ENCODE measurements at regions not wholly inside any gene's neighbourhood (a gene's known extent, or its start where the extent isn't known, plus 50 kb on each side); places are given as distances from the start of the nearest gene placed in this dataset.

DNA sequence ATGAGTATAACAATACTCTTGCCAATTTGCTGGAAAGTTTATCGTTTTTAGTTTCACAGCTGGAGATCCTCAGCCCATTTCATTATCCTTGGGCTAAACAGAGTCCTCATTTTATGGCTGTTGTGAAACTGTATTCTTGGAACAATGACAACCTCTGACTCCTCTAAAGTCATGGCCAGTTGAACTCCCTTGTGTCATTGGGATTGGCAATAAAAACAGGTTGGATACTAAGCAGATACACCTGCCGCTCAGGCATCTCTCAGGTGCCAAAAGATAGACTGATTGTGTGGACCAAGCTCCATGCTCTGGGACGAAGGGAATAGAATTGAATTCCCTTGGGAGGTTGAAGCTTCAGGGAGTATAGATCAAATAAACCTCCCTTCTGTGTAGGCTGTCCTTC, 182.2 kb downstream of the WDR11 start:
- DNase-seq (ENCODE audit: low spot score): no peak

GRCh38 chr10:121036431-121036830, 185.3 kb downstream of the WDR11 start:
- DNase-seq (ENCODE audit: low spot score): no peak

- DNase-seq (ENCODE audit: low spot score): no peak
These were observed 190.3 kb downstream of the WDR11 start for GRCh38 chr10:121041499-121041898.

DNA sequence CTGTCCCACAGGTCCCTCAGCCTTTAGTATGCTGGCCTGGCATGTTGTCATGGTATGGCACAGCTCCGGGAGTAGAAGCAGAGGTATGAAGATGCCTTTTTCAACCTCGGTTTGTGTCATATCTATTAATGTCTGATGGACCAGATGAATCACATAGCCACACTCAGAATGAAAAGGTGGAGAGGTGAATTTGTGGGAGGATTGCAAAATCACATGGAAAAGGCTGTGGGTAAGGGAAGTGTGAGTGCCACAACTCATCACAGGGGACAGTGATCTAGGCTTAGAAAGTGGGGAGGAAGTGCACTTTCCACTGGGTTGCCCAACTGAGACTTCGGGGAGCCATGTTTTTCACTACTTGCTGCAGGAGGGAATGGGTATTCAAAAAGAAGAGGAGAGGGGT, 190.7 kb downstream of the WDR11 start:
- DNase-seq (ENCODE audit: low spot score): no peak

GRCh38 chr10:121042342-121042741, 191.2 kb downstream of the WDR11 start:
- no peak for DNase-seq (ENCODE audit: low spot score)

GRCh38 chr10:121043124-121043849, 192.1 kb downstream of the WDR11 start:
- no peak for DNase-seq (ENCODE audit: low spot score)

DNA sequence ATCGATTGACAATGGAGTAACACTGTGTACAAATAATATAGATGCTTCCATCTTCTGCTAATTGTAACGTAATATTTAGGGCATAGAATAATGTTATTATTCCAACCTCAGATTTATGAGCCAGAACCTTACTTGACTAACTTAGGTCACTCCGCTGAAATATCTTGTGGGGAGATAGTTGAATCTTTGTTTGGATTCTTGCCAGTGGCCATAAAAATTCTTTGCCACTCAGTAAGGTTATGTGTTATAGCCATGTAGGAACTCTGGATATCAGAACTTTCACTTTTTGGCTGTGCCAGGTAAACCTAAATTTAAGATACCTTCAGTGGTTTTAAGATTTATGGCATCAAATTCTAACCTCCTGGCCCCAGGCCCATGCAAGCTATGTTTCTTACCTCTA, 197.6 kb downstream of the WDR11 start:
- no peak for DNase-seq (ENCODE audit: low spot score)

DNA sequence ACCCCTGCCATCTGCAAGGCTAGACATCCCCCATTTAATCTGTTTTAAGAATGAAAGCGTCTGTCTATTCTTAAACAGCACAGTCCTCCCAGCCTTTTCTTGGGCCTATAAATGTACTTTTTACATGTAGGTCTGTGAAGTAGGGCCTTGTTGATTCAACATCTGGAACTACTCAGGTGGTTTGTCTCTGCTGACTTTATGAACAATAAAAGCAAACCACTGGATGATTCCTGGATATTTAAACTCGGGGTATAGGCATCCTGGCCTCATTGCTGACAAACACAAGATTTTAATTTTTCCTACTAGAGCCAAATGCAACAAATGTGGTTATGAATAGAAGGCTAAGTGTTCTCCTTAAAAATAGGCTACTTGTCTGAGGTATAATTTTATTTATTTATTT, 198.3 kb downstream of the WDR11 start:
- DNase-seq (ENCODE audit: low spot score): no peak

- no peak for DNase-seq (ENCODE audit: low spot score)
These were observed 198.8 kb downstream of the WDR11 start for GRCh38 chr10:121049923-121050322.

- no peak for DNase-seq (ENCODE audit: low spot score)
These were observed 200.0 kb downstream of the WDR11 start for GRCh38 chr10:121051171-121051570.

- no peak for DNase-seq (ENCODE audit: low spot score)
These were observed 200.6 kb downstream of the WDR11 start for GRCh38 chr10:121051696-121052279.

DNA sequence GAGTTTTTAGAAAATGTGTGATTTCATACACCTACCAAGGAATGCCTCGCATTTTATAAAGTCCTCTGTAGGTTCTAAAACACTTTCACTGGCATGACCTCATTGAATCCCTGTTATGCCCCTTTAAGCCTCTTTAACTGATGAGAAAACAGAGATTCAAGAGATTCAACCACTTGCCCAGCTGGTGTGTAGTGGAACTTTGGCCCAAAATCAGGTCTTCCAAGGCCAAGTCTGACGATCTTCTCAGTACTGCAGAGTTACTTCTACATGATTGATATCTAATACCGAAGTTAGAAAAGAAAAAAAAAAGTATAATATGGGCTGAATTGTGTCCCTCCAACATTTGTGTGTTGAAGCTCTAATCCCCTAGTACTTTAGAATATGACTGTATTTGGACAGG, 202.0 kb downstream of the WDR11 start:
- DNase-seq (ENCODE audit: low spot score): no peak

GRCh38 chr10:121054874-121055273, 203.7 kb downstream of the WDR11 start:
- no peak for DNase-seq (ENCODE audit: low spot score)

DNA sequence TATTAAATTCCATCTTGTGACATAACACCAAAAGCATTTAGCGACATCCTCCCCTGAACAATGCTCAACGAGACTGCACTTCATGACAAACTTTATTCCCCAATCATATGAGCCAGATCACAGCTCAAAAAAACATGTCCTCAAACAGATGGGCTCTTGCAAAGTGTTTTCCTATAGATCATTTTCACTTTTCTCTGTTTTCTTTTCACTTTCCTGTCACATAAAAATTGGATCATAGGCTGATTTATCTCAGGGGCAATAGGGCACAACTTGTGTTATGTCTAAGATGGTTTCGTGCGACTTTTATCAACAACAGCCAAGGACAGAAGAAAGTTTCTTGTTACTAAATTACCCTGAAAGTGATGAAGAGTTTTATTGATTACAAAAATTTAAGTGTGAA, 206.1 kb downstream of the WDR11 start:
- DNase-seq (ENCODE audit: low spot score): no peak

DNA sequence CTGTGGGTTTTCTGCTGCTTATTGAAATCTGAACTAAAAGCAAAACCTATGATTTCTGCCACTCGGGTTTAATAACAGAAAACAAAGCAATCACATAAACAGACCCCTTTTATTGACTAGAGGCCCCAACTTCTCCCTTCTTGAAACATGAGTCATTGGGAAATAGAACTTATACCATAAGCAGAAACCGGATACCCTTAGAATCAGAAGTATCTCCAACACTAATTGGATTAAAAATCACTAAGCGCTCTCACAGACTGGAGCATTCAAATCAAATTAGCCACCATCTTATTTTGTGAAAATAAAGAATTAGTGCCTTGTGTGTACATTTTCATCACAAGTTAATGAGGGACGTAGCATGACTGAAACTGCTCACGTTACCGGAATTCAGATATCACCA, 206.9 kb downstream of the WDR11 start:
- DNase-seq (ENCODE audit: low spot score): no peak

DNA sequence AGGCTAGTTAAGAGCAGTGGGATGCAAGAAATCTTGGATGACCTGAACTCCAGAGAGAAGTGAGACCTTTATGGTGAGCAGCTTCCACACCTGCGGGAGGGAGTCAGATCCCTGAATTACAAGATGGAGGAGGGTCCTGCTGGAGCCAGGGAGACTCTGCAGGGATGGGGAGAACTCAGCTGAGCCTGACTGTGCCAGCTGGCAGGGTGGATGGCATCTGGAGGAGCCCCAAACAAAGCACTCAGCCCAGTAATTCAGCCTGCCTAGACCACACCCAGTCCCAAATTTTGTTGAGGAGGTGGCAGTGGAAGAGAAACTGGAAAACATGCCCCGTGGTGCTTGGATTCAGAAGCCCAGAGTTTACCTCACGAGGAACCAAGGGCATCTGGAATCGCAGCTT, 208.2 kb downstream of the WDR11 start:
- no peak for DNase-seq (ENCODE audit: low spot score)

- no peak for DNase-seq (ENCODE audit: low spot score)
These were observed 211.0 kb downstream of the WDR11 start for GRCh38 chr10:121062115-121062514.

- DNase-seq (ENCODE audit: low spot score): no peak
These were observed 212.6 kb downstream of the WDR11 start for GRCh38 chr10:121063744-121064143.

DNA sequence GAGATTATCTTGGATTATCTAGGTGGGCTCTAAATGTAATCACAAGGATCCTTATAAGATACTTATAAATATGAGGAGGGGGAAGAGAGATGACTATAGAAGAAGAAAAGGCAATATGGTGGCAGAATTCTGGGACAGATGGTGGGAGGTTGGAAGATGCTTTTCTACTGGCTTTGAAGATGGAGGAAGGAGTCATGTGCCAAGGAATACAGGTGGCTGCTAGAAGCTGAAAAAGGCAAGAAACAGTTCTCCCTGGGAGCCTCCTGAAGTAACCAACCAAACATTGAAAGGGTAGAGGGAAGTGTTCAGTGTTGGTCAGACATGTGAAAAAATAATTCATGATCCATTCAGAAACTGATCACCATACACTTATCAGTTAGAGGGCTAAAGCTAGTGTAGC, 213.3 kb downstream of the WDR11 start:
- no peak for DNase-seq (ENCODE audit: low spot score)

DNA sequence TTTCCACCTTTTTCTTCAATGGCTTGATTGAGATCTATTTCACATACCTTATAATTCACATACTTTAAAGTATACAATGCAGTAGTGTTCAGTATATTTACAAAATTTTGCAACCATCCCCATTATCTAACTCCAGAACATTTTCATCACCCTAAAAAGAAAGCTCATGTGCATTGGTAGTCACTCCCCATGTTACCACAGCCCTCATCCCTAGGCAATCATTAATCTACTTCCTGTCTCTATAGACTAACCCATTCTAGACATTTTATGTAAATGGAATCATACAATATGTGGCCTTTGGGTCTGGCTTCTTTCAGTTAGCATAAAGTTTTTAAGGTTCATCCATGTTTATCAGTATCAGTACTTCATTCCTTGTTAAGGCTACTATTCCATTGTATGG, 214.2 kb downstream of the WDR11 start:
- no peak for DNase-seq (ENCODE audit: low spot score)

DNA sequence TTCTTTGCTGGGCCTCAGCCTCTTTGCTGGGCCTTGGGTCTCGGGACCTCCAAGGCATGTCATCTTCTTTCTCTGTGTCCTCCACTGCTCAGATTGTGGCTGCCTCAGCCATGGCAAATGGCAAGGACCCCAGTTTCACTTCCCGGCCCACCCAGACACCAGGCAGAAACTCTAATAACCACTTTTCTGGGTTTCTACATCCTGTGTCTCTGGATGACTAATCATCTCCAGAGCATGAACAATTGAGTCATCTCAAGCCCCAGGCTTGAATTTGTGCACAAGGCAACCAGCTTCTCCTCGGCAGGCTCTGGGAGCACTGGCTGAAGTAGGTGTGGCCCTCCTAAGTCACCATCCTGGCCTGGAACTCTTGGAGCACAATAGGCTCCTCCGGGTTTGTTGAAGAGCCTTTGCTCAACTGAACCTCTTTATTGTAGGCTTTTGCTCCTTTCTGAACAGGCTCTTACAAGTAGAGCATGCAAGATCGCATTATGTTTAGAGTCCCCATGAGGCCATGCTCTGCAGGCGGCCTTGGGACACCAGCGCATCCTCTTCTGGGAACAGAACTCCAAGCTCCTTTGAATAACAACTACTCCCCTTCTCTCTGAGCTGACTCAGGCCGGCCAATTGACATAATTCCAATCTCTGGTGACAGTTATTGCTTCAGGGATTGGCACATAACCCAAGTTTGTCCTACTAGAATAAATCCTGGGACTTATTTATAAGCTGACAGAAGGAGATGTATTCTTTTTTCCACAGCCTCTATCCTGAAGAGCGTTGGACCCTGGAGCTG, 218.1 kb downstream of the WDR11 start:
- no peak for DNase-seq (ENCODE audit: low spot score)

DNA sequence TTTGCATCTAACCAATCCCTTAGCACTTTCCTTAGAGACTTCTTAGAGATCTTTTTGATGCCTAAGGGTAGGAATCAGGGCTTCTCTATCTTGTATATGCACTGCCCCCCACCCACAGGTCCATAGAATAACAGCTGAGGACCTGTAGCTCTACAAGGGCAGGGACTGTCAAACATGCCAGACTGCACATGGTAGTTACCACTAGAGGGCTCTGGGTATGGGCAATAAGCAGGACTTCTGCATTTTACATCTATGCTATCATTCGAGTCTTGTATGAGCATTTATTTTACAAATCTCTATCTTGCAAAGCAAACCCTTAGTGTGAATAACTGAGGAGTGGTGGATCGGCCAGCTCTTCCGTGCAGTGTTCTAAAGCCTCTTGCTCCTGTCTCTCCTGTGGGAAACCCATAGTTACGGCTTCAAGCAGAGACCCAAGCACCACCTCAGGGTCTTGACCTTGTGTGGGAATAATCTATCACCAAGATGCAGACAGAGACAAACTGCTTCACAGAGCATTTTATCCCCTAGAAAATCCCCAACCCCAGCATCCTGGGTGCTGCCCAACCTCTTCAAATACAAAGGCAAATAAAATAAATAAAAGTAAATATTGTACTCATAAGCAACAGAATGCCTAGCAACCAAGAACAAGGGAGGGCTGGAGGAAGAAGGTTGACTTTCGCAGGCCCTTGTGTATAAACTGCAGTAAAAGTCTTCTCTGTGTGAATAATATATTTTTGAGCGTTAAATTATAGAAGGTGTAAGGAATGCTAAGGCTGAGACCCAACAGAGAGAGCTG, 219.3 kb downstream of the WDR11 start:
- no peak for DNase-seq (ENCODE audit: low spot score)

GRCh38 chr10:121071901-121072300, 220.7 kb downstream of the WDR11 start:
- no peak for DNase-seq (ENCODE audit: low spot score)
